ENCODE measurements at regions not wholly inside any gene's neighbourhood (a gene's known extent, or its start where the extent isn't known, plus 50 kb on each side); places are given as distances from the start of the nearest gene placed in this dataset.

DNA sequence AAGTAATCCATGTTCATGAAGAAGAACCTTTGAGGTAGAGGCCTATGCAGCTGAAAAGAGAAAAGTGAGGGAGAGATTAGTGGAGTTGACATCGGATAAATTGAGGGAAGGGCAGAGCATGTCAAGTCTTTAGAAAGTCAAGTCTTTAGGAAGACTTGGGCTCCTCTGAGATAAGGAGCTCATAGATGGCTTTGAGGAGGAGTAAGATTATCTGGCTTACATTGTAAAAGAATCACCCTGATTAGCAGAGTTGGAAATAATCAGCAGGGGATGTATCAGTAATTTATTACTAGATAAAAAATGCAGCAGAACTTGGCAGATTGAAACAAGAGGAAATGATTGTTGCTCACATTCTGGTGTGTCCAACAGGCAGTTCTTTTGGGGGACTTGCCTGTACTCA, 727.2 kb upstream of the WWC1 start:
- CTCF ChIA-PET = no interaction called here
- no peak overlapping the region for H3K27ac Mint-ChIP-seq
- POLR2A ChIA-PET = no interaction called here
- H3K4me1 Mint-ChIP-seq (ENCODE audit: low read depth) = no peaks in the 10 kb centered on the region
- ATAC-seq (no peak), DNase-seq (no peak)
- no peak overlapping the region for H3K4me3 Mint-ChIP-seq
- TF ChIP-seq, protein P1, sequence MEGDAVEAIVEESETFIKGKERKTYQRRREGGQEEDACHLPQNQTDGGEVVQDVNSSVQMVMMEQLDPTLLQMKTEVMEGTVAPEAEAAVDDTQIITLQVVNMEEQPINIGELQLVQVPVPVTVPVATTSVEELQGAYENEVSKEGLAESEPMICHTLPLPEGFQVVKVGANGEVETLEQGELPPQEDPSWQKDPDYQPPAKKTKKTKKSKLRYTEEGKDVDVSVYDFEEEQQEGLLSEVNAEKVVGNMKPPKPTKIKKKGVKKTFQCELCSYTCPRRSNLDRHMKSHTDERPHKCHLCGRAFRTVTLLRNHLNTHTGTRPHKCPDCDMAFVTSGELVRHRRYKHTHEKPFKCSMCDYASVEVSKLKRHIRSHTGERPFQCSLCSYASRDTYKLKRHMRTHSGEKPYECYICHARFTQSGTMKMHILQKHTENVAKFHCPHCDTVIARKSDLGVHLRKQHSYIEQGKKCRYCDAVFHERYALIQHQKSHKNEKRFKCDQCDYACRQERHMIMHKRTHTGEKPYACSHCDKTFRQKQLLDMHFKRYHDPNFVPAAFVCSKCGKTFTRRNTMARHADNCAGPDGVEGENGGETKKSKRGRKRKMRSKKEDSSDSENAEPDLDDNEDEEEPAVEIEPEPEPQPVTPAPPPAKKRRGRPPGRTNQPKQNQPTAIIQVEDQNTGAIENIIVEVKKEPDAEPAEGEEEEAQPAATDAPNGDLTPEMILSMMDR (IDR thresholded peaks at IDR 0.05) = no peak
- intact Hi-C loops (cut with micrococcal nuclease) = no loop called here
- H3K36me3 Mint-ChIP-seq (ENCODE audit: low read depth) = no peaks in the 10 kb centered on the region
- H3K9me3 Mint-ChIP-seq = no peaks in the 10 kb centered on the region
- H3K27me3 Mint-ChIP-seq = no peaks in the 10 kb centered on the region

DNA sequence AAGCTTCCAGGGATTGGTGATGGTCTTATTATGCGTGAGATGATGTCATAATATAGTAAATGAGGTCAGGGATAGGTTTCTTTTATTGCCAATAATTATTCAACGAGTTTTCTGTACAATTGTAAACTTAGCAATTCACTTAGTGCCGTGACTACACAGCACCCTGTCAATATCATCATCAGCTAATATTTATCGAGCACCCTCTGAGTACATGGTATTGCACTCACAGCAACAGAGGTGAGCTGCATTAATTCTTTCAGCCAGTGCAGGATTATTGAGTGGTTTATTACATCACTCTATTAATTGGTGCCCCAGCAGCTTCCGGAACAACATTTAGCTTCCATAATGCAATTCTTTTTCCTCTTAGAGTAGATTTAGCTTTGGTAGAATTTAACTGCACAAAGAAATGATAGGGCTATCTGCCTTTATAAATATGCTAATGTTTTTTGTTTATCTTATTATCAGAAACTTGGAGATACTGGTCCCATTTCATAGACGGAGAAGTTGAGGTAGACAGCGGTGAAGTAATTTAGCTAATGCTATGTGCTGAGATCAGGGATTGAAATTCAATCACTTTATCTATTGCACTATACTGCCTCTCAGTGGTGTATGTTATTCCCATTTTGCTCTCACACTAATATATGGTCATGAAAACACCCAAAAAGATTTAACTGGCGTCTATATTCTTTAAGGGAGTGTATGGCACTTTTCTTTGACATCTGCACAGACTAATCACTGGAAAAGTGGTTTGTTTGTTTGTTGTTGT, 726.1 kb upstream of the WWC1 start:
- H3K4me1 Mint-ChIP-seq (ENCODE audit: low read depth) = no peaks in the 10 kb centered on the region
- DNase-seq (no peak), ATAC-seq (no peak)
- ChIA-PET CTCF (no interaction called here), POLR2A (no interaction called here)
- no peaks in the 10 kb centered on the region for H3K9me3 Mint-ChIP-seq
- H3K36me3 Mint-ChIP-seq (ENCODE audit: low read depth) = no peaks in the 10 kb centered on the region
- no peak overlapping the region for H3K4me3 Mint-ChIP-seq
- intact Hi-C loops (cut with micrococcal nuclease) = no loop called here
- TF ChIP-seq, protein P1 (IDR thresholded peaks at IDR 0.05) = no peak
- no peak overlapping the region for H3K27ac Mint-ChIP-seq
- H3K27me3 Mint-ChIP-seq = no peaks in the 10 kb centered on the region

DNA sequence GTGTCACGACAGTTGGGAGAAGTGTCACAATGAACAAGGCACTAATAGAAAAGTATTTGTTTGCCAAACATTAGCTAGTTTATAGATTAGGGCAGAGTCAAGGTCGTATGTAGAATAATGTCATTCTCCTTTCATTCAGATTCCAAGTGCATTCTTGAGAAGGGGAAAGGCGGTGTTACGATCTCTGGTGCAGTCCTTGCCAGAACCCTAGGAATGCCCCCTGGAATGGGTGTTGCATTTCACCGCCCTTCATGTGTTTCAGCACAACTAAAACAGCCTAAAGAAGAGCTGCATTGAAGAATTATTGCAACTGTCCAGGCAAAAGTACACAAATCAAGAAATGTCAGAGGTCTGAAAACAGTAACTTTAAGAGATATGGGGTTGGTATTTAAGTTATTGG, 721.0 kb upstream of the WWC1 start:
- Mint-ChIP-seq H3K4me1 (ENCODE audit: low read depth) (peaks cover 4% of the 10 kb centered on the region), H3K4me3 (no peak overlapping the region), H3K27ac (no peak overlapping the region), H3K36me3 (ENCODE audit: low read depth) (no peaks in the 10 kb centered on the region), H3K9me3 (no peaks in the 10 kb centered on the region), H3K27me3 (peaks cover 18% of the 10 kb centered on the region)
- DNase-seq = no peak
- no peak for ATAC-seq
- intact Hi-C loops (cut with micrococcal nuclease) = no loop called here
- TF ChIP-seq, protein P1 (IDR thresholded peaks at IDR 0.05) = no peak
- POLR2A ChIA-PET = no interaction called here
- CTCF ChIA-PET = no interaction called here

DNA sequence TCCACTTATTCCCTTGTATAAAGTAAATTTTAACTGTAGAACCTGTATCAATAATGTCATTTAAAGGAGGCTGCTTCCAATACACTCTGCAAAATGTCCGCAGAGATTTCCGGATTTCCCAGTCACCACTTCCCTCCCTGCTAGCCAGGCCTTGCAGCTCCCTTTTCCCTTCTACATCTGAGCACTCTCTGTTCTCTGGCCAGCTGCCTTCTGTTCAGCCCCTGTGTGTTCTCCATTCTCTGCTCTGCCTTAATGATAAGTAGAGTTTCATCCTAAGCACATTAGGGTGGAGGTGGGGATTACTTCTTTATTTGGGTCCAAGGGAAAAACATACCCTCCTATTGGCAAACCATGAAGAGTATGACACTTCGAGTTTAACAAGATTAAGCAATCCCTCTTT, 719.6 kb upstream of the WWC1 start:
- CTCF ChIA-PET = no interaction called here
- Mint-ChIP-seq H3K9me3 (no peaks in the 10 kb centered on the region), H3K36me3 (ENCODE audit: low read depth) (no peaks in the 10 kb centered on the region), H3K4me3 (no peak overlapping the region), H3K4me1 (ENCODE audit: low read depth) (peaks cover 4% of the 10 kb centered on the region), H3K27ac (no peak overlapping the region), H3K27me3 (peaks cover 22% of the 10 kb centered on the region)
- TF ChIP-seq, protein P1 (IDR thresholded peaks at IDR 0.05) = no peak
- ATAC-seq (no peak), DNase-seq (no peak)
- intact Hi-C loops (cut with micrococcal nuclease) = no loop called here
- POLR2A ChIA-PET = no interaction called here

DNA sequence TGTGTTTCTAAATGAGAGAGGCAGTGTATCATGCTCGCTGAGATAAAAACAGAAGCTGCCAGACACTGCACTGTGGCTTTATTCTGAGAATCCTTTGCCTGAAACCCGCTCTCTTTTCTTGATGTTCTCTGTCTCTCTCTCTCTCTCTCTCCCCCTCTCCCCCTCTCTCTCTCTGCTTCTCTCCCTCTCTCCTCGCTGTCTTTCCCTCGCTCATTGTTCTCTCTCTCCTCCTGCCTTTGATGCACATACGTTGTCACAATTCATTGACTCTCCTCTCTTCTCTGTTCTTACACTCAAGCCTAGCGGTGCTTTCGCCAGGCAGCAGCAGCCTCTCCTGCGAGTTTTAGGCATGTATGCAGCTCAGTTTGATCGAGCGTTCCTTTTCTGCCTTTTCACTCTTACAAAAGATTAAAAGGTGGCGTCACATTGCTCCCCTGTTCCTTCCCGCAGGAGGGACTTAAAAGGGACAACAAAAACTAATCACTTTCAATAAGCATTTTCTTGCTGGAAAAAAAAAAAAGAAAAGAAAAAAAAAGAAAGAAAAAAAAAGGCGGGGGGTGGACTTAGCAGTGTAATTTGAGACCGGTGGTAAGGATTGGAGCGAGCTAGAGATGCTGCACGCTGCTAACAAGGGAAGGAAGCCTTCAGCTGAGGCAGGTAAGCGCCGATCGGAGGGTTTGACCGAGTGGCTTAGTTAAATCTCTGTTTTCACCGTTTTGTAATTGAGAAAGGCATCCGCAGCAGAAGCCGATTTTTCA, 717.9 kb upstream of the WWC1 start:
- no peak overlapping the region for H3K4me3 Mint-ChIP-seq
- no peak overlapping the region for H3K27ac Mint-ChIP-seq

More for the DNA sequence above, 717.9 kb upstream of the WWC1 start:
- ATAC-seq (no peak), DNase-seq (no peak)
- no peaks in the 10 kb centered on the region for H3K36me3 Mint-ChIP-seq (ENCODE audit: low read depth)
- POLR2A ChIA-PET = no interaction called here
- peaks cover 24% of the 10 kb centered on the region for H3K27me3 Mint-ChIP-seq
- TF ChIP-seq, protein P1 (IDR thresholded peaks at IDR 0.05) = no peak
- H3K4me1 Mint-ChIP-seq (ENCODE audit: low read depth) = peaks cover 4% of the 10 kb centered on the region
- intact Hi-C loops (cut with micrococcal nuclease) = no loop called here
- CTCF ChIA-PET = no interaction called here
- H3K9me3 Mint-ChIP-seq = no peaks in the 10 kb centered on the region

Data from activated CD8-positive, alpha-beta T cell treated with anti-CD3 and anti-CD28 coated beads for 36 hours (primary cell).